CD4-positive, alpha-beta T cell (primary cell): ENCODE measurements at regions not wholly inside any gene's neighbourhood (a gene's known extent, or its start where the extent isn't known, plus 50 kb on each side); places are given as distances from the start of the nearest gene placed in this dataset.
"Not testable (repeated sequence)": the region's sequence is repeated elsewhere in the genome, so short reads cannot be mapped to it uniquely, and the experiment has no call there.

Experiments
- ATAC-seq: fragments of 200-7000 bp; cut with Tn5 transposase; one replicate; pipeline ENCODE4 v1.10.0; 2022; ENCODE audit warnings: mild to moderate bottlenecking; ENCODE audit not compliant: poor library complexity
- CTCF ChIA-PET: fragments of 350-600 bp; sonication (Branson Sonifier 250); formaldehyde crosslinking; loops from one replicate; lab custom pipeline; 2021; ENCODE audit warnings: antibody characterized with exemption, inconsistent platforms; lab: Charles Lee
- POLR2A ChIA-PET: fragments of 350-600 bp; sonication (Branson Sonifier 250); formaldehyde crosslinking; loops from one replicate; lab custom pipeline; 2021; ENCODE audit warnings: antibody characterized with exemption, inconsistent platforms; lab: Charles Lee
- DNase-seq, 14 experiments: peaks; one replicate each; pipeline ENCODE4 v3.0.0-alpha.2; 2013 to 2020; ENCODE audit warnings: mixed read lengths in 2 of 14
- H3K27ac ChIP-seq, 2 donors: one replicate each; pipeline versions ENCODE4 v1.5.1 to v1.7.0; 2013; ENCODE audit warnings: low read length in 2 of 2, low read depth in 1 of 2, mild to moderate bottlenecking in 1 of 2
- H3K27me3 ChIP-seq, 2 experiments: 1 replicate in 1 of 2; 2 replicates in 1 of 2; pipeline versions ENCODE4 v1.6.1 to v1.7.0; 2013; ENCODE audit warnings: low read length in 2 of 2, control low read depth in 1 of 2, mild to moderate bottlenecking in 1 of 2, moderate library complexity in 1 of 2; ENCODE audit not compliant: insufficient read depth in 2 of 2, control insufficient read depth in 1 of 2
- H3K36me3 ChIP-seq: one replicate; pipeline ENCODE4 v1.6.1; 2013; ENCODE audit warnings: low read length, control low read depth; ENCODE audit not compliant: insufficient read depth
- H3K4me1 ChIP-seq: one replicate; pipeline ENCODE4 v1.6.1; 2013; ENCODE audit warnings: low read length, control low read depth; ENCODE audit not compliant: insufficient read depth
- H3K4me3 ChIP-seq: one replicate; pipeline ENCODE4 v1.5.1; 2013; ENCODE audit warnings: mild to moderate bottlenecking, low read length, moderate library complexity
- H3K9me3 ChIP-seq, 2 experiments: 1 replicate in 1 of 2; 2 replicates in 1 of 2; pipeline versions ENCODE4 v1.6.1 to v1.7.0; 2013; ENCODE audit warnings: low read length in 2 of 2, mild to moderate bottlenecking in 2 of 2, control low read depth in 1 of 2, moderate library complexity in 1 of 2; ENCODE audit not compliant: control insufficient read depth in 1 of 2, insufficient read depth in 1 of 2
- H3K27ac Mint-ChIP-seq: one replicate; pipeline ENCODE4 v1.8.0; 2020; ENCODE audit warnings: mixed read lengths
- H3K27me3 Mint-ChIP-seq: one replicate; pipeline ENCODE4 v1.8.0; 2021; ENCODE audit warnings: mixed read lengths
- H3K36me3 Mint-ChIP-seq: one replicate; pipeline ENCODE4 v1.8.0; 2021; ENCODE audit warnings: low read depth, mixed read lengths
- H3K4me1 Mint-ChIP-seq: one replicate; pipeline ENCODE4 v1.8.0; 2021; ENCODE audit warnings: low read depth, mixed read lengths
- H3K4me3 Mint-ChIP-seq: one replicate; pipeline ENCODE4 v1.8.0; 2020; ENCODE audit warnings: mild to moderate bottlenecking, mixed read lengths
- H3K9me3 Mint-ChIP-seq: one replicate; pipeline ENCODE4 v1.8.0; 2020; ENCODE audit warnings: mixed read lengths
- CTCF ChIP-seq: fragments of 200-600 bp; IDR thresholded peaks from one replicate; pipeline ENCODE4 v1.8.0; 2022; ENCODE audit warnings: antibody characterized with exemption, mild to moderate bottlenecking
- intact Hi-C, 2 experiments: fragments of 100-400 bp; cut with DNase I in 1 of 2; cut with micrococcal nuclease in 1 of 2; formaldehyde crosslinking; loops; one replicate each; pipeline versions ENCODE4 v1.15.1 to v1.9.0; 2023 to 2025; cut with DNase I, micrococcal nuclease

- ATAC-seq = no peak
- no peak for TF ChIP-seq CTCF
- Histone ChIP-seq H3K4me3 (no peak overlapping the region), H3K36me3 (no peaks in the 10 kb centered on the region), H3K27me3 (peaks cover 21 to 49% of the 10 kb centered on the region in 2 experiments), H3K4me1 (no peaks in the 10 kb centered on the region), H3K9me3 (peaks cover 0 to 7% of the 10 kb centered on the region in 2 experiments), H3K27ac (no peak overlapping the region)
- Mint-ChIP-seq H3K9me3 (no peaks in the 10 kb centered on the region), H3K4me1 (no peaks in the 10 kb centered on the region), H3K27ac (no peak overlapping the region), H3K27me3 (peaks cover 83% of the 10 kb centered on the region), H3K4me3 (no peak overlapping the region), H3K36me3 (no peaks in the 10 kb centered on the region)
- ChIA-PET CTCF (no interaction called here), POLR2A (no interaction called here)
- no peak for DNase-seq
- intact Hi-C loops = no loop called here
Observed at GRCh38 chr10:91741356-91741755, 56.9 kb upstream of the TNKS2 start.

GRCh38 chr10:91740353-91740924 lies 57.8 kb upstream of the TNKS2 start:
- no peaks in the 10 kb centered on the region for H3K4me1 ChIP-seq

DNA sequence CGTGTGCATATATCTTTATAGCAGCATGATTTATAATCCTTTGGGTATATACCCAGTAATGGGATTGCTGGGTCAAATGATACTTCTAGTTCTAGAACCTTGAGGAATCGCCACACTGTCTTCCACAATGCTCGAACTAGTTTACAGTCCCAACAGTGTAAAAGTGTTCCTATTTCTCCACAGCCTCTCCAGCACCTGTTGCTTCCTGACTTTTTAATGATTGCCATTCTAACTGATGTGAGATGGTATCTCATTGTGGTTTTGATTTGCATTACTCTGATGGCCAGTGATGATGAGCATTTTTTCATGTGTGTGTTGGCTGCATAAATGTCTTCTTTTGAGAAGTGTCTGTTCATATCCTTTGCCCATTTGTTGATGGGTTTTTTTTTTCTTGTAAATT lies 66.0 kb upstream of the TNKS2 start:
- H3K4me3 ChIP-seq, H3K27me3 ChIP-seq, POLR2A ChIA-PET, intact Hi-C loops, ATAC-seq, H3K4me1 ChIP-seq, CTCF ChIA-PET, H3K4me1 Mint-ChIP-seq, H3K4me3 Mint-ChIP-seq, H3K36me3 ChIP-seq, H3K27ac ChIP-seq, H3K36me3 Mint-ChIP-seq, DNase-seq, H3K27ac Mint-ChIP-seq, H3K9me3 ChIP-seq, H3K9me3 Mint-ChIP-seq: not testable (repeated sequence)
- H3K27me3 Mint-ChIP-seq = peaks cover 20% of the 10 kb centered on the region

More at GRCh38 chr10:91740353-91740924, 57.8 kb upstream of the TNKS2 start:
- Histone ChIP-seq H3K27me3 (peaks cover 19 to 53% of the 10 kb centered on the region in 2 experiments), H3K4me3 (no peak overlapping the region), H3K36me3 (no peaks in the 10 kb centered on the region), H3K9me3 (peaks cover 0 to 7% of the 10 kb centered on the region in 2 experiments), H3K27ac (no peak overlapping the region)
- ChIA-PET POLR2A (no interaction called here), CTCF (no interaction called here)
- no peak for ATAC-seq
- Mint-ChIP-seq H3K9me3 (no peaks in the 10 kb centered on the region), H3K4me1 (no peaks in the 10 kb centered on the region), H3K27ac (no peak overlapping the region), H3K36me3 (no peaks in the 10 kb centered on the region), H3K27me3 (peaks cover 82% of the 10 kb centered on the region), H3K4me3 (no peak overlapping the region)
- intact Hi-C loops = no loop called here
- no peak for DNase-seq
- TF ChIP-seq CTCF = no peak

GRCh38 chr10:91729339-91729738 lies 68.9 kb upstream of the TNKS2 start:
- H3K27ac Mint-ChIP-seq, H3K36me3 Mint-ChIP-seq, H3K4me3 Mint-ChIP-seq, DNase-seq, H3K4me1 ChIP-seq, H3K4me3 ChIP-seq, H3K36me3 ChIP-seq, H3K9me3 ChIP-seq, H3K27ac ChIP-seq, POLR2A ChIA-PET, H3K27me3 Mint-ChIP-seq, CTCF ChIA-PET, H3K4me1 Mint-ChIP-seq, H3K27me3 ChIP-seq, H3K9me3 Mint-ChIP-seq, intact Hi-C loops, ATAC-seq: not testable (repeated sequence)
